Left kidney (tissue), 1 donor: ENCODE measurements at regions not wholly inside any gene's neighbourhood (a gene's known extent, or its start where the extent isn't known, plus 50 kb on each side); places are given as distances from the start of the nearest gene placed in this dataset.
"Not testable (repeated sequence)": the region's sequence is repeated elsewhere in the genome, so short reads cannot be mapped to it uniquely, and the experiment has no call there.

Experiments used
- DNase-seq: peaks from one replicate; pipeline ENCODE4 v3.0.0-alpha.2; 2013

- not testable (repeated sequence) for DNase-seq
Observed at GRCh38 chr9:40906879-40907278, 221.6 kb downstream of the FOXD4L6 start.

GRCh38 chr9:40892315-40892714 is 236.2 kb downstream of the FOXD4L6 start:
- DNase-seq = not testable (repeated sequence)

- DNase-seq = not testable (repeated sequence)
Observed at GRCh38 chr9:40885858-40886257, 242.6 kb downstream of the FOXD4L6 start.

- DNase-seq = not testable (repeated sequence)
Observed at GRCh38 chr9:40884902-40885490, 243.5 kb downstream of the FOXD4L6 start.

- no peak for DNase-seq
Observed at GRCh38 chr9:40884072-40884901, 244.2 kb downstream of the FOXD4L6 start.

GRCh38 chr9:40883423-40884071 is 244.9 kb downstream of the FOXD4L6 start:
- not testable (repeated sequence) for DNase-seq

GRCh38 chr9:40873753-40874295 is 254.7 kb downstream of the FOXD4L6 start:
- not testable (repeated sequence) for DNase-seq

- not testable (repeated sequence) for DNase-seq
Observed at GRCh38 chr9:40868437-40868836, 260.0 kb downstream of the FOXD4L6 start.
